Tibial nerve (tissue), 3 donors: ENCODE measurements at regions not wholly inside any gene's neighbourhood (a gene's known extent, or its start where the extent isn't known, plus 50 kb on each side); places are given as distances from the start of the nearest gene placed in this dataset.

ENCODE experiments used
- POLR2A ChIP-seq, 2 donors: fragments of 450-650 bp; IDR thresholded peaks; one replicate each; pipeline ENCODE4 v1.6.1; 2017; ENCODE audit warnings: antibody characterized with exemption in 2 of 2, mild to moderate bottlenecking in 2 of 2, moderate library complexity in 2 of 2
- TF ChIP-seq, protein P1 (sequence below), 5 experiments: fragments of 200-600 bp in 3 of 5; fragments of 450-650 bp in 2 of 5; sonication (generic) in 3 of 5; IDR thresholded peaks; one replicate each; pipeline ENCODE4 v1.5.1; 2016 to 2019; ENCODE audit warnings: antibody characterized with exemption in 5 of 5, mild to moderate bottlenecking in 3 of 5, moderate library complexity in 2 of 5

- TF ChIP-seq, protein P1, sequence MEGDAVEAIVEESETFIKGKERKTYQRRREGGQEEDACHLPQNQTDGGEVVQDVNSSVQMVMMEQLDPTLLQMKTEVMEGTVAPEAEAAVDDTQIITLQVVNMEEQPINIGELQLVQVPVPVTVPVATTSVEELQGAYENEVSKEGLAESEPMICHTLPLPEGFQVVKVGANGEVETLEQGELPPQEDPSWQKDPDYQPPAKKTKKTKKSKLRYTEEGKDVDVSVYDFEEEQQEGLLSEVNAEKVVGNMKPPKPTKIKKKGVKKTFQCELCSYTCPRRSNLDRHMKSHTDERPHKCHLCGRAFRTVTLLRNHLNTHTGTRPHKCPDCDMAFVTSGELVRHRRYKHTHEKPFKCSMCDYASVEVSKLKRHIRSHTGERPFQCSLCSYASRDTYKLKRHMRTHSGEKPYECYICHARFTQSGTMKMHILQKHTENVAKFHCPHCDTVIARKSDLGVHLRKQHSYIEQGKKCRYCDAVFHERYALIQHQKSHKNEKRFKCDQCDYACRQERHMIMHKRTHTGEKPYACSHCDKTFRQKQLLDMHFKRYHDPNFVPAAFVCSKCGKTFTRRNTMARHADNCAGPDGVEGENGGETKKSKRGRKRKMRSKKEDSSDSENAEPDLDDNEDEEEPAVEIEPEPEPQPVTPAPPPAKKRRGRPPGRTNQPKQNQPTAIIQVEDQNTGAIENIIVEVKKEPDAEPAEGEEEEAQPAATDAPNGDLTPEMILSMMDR (IDR thresholded peaks at IDR 0.05): no peak
- no peak for TF ChIP-seq POLR2A (IDR thresholded peaks at IDR 0.05)
Observed at GRCh38 chr6:74510878-74511277, 695.0 kb downstream of the COL12A1 start.
